WTC11 (cell line): ENCODE measurements at regions not wholly inside any gene's neighbourhood (a gene's known extent, or its start where the extent isn't known, plus 50 kb on each side); places are given as distances from the start of the nearest gene placed in this dataset.

ENCODE experiments used
- ATAC-seq: fragments of 200-7000 bp; cut with Tn5 transposase; 2 replicates; pipeline ENCODE4 v1.10.0; 2021; ENCODE audit warnings: mild to moderate bottlenecking, moderate library complexity
- CTCF ChIA-PET: fragments of 300-600 bp; sonication (Branson Sonifier 250); formaldehyde crosslinking; loops from one replicate; lab custom pipeline; 2021; ENCODE audit warnings: antibody characterized with exemption; lab: Charles Lee
- POLR2A ChIA-PET: fragments of 350-600 bp; sonication (Branson Sonifier 250); formaldehyde crosslinking; loops from one replicate; lab custom pipeline; 2021; ENCODE audit warnings: antibody characterized with exemption; lab: Charles Lee
- DNase-seq: peaks from one replicate; pipeline ENCODE4 v3.0.0; 2021; ENCODE audit warnings: low spot score
- H3K27ac Mint-ChIP-seq: 2 replicates; pipeline ENCODE4 v1.8.0; 2021; ENCODE audit warnings: mixed read lengths
- H3K27me3 Mint-ChIP-seq: 2 replicates; pipeline ENCODE4 v1.8.0; 2021; ENCODE audit warnings: low read depth, mild to moderate bottlenecking, moderate library complexity, mixed read lengths
- H3K36me3 Mint-ChIP-seq: 2 replicates; pipeline ENCODE4 v1.8.0; 2021; ENCODE audit warnings: mixed read lengths
- H3K4me1 Mint-ChIP-seq: 2 replicates; pipeline ENCODE4 v1.8.0; 2022; ENCODE audit warnings: mixed read lengths
- H3K4me3 Mint-ChIP-seq: 2 replicates; pipeline ENCODE4 v1.8.0; 2021; ENCODE audit warnings: mild to moderate bottlenecking, moderate library complexity, mixed read lengths
- H3K9me3 Mint-ChIP-seq: 2 replicates; pipeline ENCODE4 v1.8.0; 2021; ENCODE audit warnings: mixed read lengths
- AFF4 ChIP-seq: sonication (generic); formaldehyde crosslinking; IDR thresholded peaks from 2 replicates; pipeline ENCODE4 v1.8.1; 2023; ENCODE audit warnings: mild to moderate bottlenecking, missing genetic modification reagents, borderline replicate concordance
- CREM ChIP-seq: sonication (generic); formaldehyde crosslinking; IDR thresholded peaks from 2 replicates; pipeline ENCODE4 v1.8.1; 2022; ENCODE audit warnings: mild to moderate bottlenecking, missing genetic modification reagents, moderate library complexity
- E2F4 ChIP-seq: sonication (generic); formaldehyde crosslinking; IDR thresholded peaks from 2 replicates; pipeline ENCODE4 v1.8.1; 2022; ENCODE audit warnings: low read depth, mild to moderate bottlenecking, moderate library complexity, missing genetic modification reagents, borderline replicate concordance
- NFATC4 ChIP-seq: fragments of 250-450 bp; sonication (Bioruptor Pico); IDR thresholded peaks from 2 replicates; pipeline ENCODE4 v1.9.0; 2021; ENCODE audit warnings: mild to moderate bottlenecking
- NFYB ChIP-seq: sonication (generic); formaldehyde crosslinking; conservative IDR thresholded peaks from 2 replicates; pipeline ENCODE4 v1.8.0; 2022; ENCODE audit warnings: low read depth, missing genetic modification reagents
- OVOL2 ChIP-seq: fragments of 250-450 bp; sonication (Bioruptor Pico); IDR thresholded peaks from 2 replicates; pipeline ENCODE4 v1.9.0; 2021; ENCODE audit warnings: mild to moderate bottlenecking, borderline replicate concordance
- TEAD4 ChIP-seq: sonication (generic); formaldehyde crosslinking; IDR thresholded peaks from 2 replicates; pipeline ENCODE4 v1.8.0; 2022; ENCODE audit warnings: mild to moderate bottlenecking, missing genetic modification reagents
- USF1 ChIP-seq: sonication (generic); formaldehyde crosslinking; IDR thresholded peaks from 2 replicates; pipeline ENCODE4 v1.8.0; 2022; ENCODE audit warnings: mild to moderate bottlenecking, missing genetic modification reagents
- ZBTB43 ChIP-seq: sonication (generic); formaldehyde crosslinking; IDR thresholded peaks from 2 replicates; pipeline ENCODE4 v1.8.1; 2023; ENCODE audit warnings: mild to moderate bottlenecking, missing genetic modification reagents
- ZMAT4 ChIP-seq: fragments of 250-450 bp; sonication (Bioruptor Pico); IDR thresholded peaks from 2 replicates; pipeline ENCODE4 v1.9.0; 2021; ENCODE audit warnings: mild to moderate bottlenecking
- ZNF317 ChIP-seq: sonication (generic); formaldehyde crosslinking; IDR thresholded peaks from 2 replicates; pipeline ENCODE4 v1.8.1; 2023; ENCODE audit warnings: low read depth, mild to moderate bottlenecking, moderate library complexity, missing genetic modification reagents, borderline replicate concordance
- ZSCAN18 ChIP-seq: fragments of 250-450 bp; sonication (Bioruptor Pico); IDR thresholded peaks from 2 replicates; pipeline ENCODE4 v2.1.2; 2022; ENCODE audit warnings: mild to moderate bottlenecking, moderate library complexity

- TF ChIP-seq TEAD4 (no peak), AFF4 (CRISPR knock-in tag) (no peak)
Measured at GRCh38 chr22:27489178-27489675, 312.3 kb downstream of the MN1 start (continued).

GRCh38 chr22:27490080-27490479 lies 311.5 kb downstream of the MN1 start:
- TF ChIP-seq ZNF317 (no peak), NFYB (CRISPR knock-in tag) (no peak), ZMAT4 (CRISPR knock-in tag) (no peak), CREM (CRISPR knock-in tag) (no peak), USF1 (CRISPR knock-in tag) (no peak), TEAD4 (no peak), OVOL2 (CRISPR knock-in tag) (no peak), NFATC4 (CRISPR knock-in tag) (no peak), ZSCAN18 (no peak), E2F4 (CRISPR knock-in tag) (no peak)
- TF ChIP-seq, all 79 proteins: peak for 0
- no peak overlapping the region for H3K27ac Mint-ChIP-seq
- no peak for DNase-seq
- H3K4me1 Mint-ChIP-seq = peaks cover 6% of the 10 kb centered on the region
- 0 out of 2 replicates have a peak, but pooled peaks cover 14% of the 10 kb centered on the region for H3K36me3 Mint-ChIP-seq
- H3K27me3 Mint-ChIP-seq = peaks cover 7% of the 10 kb centered on the region; the same call in 1 of the 2 replicates
- H3K9me3 Mint-ChIP-seq = peaks cover 35% of the 10 kb centered on the region
- CTCF ChIA-PET = no interaction called here
- H3K4me3 Mint-ChIP-seq = no peak overlapping the region
- no peak for ATAC-seq
- POLR2A ChIA-PET = no interaction called here

- POLR2A ChIA-PET = no interaction called here
- Mint-ChIP-seq H3K4me3 (no peak overlapping the region), H3K4me1 (peaks cover 10% of the 10 kb centered on the region), H3K27ac (no peak overlapping the region), H3K9me3 (peaks cover 26% of the 10 kb centered on the region)
- TF ChIP-seq ZBTB43 = no peak
- TF ChIP-seq, all 79 proteins: peak for 0
- DNase-seq (no peak), ATAC-seq (no peak)
- Mint-ChIP-seq H3K36me3 (0 out of 2 replicates have a peak, but pooled peaks cover 14% of the 10 kb centered on the region), H3K27me3 (peaks cover 7% of the 10 kb centered on the region; the same call in 1 of the 2 replicates)
- CTCF ChIA-PET = no interaction called here
Measured at GRCh38 chr22:27491888-27492287, 309.7 kb downstream of the MN1 start.
